Activated T-helper 1 cell treated with anti-CD3 and anti-CD28 coated beads, Interleukin-2, amount 50 U/mL, for 16 hours (primary cell): ENCODE measurements at regions not wholly inside any gene's neighbourhood (a gene's known extent, or its start where the extent isn't known, plus 50 kb on each side); places are given as distances from the start of the nearest gene placed in this dataset.
"Not testable (repeated sequence)": the region's sequence is repeated elsewhere in the genome, so short reads cannot be mapped to it uniquely, and the experiment has no call there.

Experiments
- DNase-seq, 2 donors: peaks; one replicate each; pipeline ENCODE4 v3.0.0-alpha.2; 2020; ENCODE audit warnings: low read depth in 1 of 2, low spot score in 1 of 2

- not testable (repeated sequence) for DNase-seq
These were observed 885.9 kb upstream of the SPRY2 start for GRCh38 chr13:81226830-81227229.

GRCh38 chr13:81224209-81224833, 883.4 kb upstream of the SPRY2 start:
- DNase-seq: no peak

- no peak for DNase-seq
These were observed 882.9 kb upstream of the SPRY2 start for GRCh38 chr13:81223778-81224177.

DNA sequence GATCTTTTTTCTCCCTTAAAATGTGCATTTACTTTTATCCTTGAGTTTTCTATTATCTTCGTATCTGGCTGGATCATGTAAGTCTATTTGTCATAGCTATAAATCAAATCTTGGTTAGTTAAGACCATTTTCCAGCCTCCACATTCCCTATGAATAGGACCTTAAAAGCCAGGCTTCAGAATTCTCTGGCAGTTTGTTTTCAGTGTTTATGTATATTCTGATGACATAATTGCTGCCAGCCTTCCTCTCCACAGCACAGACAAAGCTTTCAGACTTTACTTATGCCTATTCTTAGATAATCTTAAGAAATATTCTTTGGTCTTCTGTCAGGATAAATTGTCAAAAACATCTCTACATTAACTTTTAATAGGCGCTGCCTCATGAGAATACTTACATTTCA, 870.8 kb upstream of the SPRY2 start:
- DNase-seq: no peak

DNA sequence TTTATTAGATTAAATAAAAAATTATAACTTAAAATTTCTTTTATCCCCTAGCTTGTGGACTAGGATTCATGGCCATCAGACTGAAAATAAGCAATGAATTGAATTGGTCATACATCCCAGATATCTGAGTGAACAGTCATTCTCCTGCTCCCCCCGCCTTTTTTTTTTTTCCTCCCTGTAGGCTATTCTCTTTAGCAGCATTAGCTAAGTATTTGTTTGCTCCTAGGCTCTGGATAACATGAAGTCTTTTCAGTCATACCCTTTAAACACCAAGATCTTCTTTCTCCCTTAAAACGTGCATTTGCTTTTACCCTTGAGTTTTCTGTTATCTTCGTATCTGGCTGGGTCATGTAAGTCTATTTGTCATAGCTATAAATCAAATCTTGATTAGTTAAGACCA, 866.7 kb upstream of the SPRY2 start:
- DNase-seq: no peak

- DNase-seq: no peak
These were observed 866.3 kb upstream of the SPRY2 start for GRCh38 chr13:81207231-81207630.

- no peak for DNase-seq
These were observed 862.9 kb upstream of the SPRY2 start for GRCh38 chr13:81203783-81204182.

DNA sequence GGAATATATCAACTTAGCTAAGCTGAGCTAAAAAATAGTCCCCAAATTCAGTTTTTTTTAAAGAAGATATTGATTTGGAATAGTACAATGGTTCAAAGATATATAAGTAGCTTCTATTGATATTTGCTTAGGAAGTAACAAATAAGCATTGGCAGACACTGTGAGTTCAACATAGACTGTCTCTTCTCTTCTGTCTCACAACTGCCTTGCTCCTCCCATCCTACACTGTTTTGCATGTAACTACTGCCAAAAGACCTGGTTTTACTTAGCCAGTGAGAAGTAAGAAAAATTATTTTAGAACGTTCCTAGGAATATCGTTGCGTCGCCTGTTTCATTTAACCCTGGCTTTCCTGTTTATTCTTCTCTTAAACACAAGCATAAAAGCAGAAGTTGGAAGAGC, 859.0 kb upstream of the SPRY2 start:
- no peak for DNase-seq

GRCh38 chr13:81197966-81198365, 857.0 kb upstream of the SPRY2 start:
- no peak for DNase-seq

DNA sequence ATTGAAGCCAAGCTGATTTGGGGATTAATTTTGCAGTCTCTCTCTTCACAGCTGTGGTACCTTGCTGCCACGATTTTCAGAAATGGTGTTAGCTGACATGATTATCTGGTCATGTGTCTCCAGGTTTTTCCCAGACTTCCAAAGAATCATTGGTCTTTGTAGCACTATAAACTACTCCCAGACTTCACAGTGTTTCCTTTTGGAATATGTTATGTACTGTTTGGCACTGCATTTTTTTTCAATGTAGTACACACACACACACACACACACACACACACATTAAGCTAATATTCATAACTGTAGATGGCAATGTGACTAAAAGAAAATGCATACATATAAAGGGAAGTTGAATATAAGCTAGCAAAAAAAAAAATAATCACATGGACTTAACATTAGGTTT, 856.6 kb upstream of the SPRY2 start:
- no peak for DNase-seq

DNA sequence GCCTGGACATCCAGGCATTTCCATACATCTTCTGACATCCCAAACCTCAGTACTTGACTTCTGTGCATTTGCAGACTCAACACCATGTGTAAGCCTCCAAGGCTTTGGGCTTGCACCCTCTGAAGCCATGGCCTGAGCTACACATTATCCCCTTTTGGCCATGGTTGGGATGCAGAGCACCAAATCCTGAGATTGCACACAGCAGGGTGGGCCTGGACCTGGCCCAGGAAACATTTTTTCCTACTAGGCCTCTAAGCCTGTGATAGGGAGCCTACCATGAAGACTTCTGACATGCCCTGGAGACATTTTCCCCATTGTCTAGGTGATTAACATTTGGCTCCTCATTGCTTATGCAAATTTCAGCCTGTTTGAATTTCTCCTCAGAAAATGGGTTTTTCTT, 853.4 kb upstream of the SPRY2 start:
- no peak for DNase-seq

DNA sequence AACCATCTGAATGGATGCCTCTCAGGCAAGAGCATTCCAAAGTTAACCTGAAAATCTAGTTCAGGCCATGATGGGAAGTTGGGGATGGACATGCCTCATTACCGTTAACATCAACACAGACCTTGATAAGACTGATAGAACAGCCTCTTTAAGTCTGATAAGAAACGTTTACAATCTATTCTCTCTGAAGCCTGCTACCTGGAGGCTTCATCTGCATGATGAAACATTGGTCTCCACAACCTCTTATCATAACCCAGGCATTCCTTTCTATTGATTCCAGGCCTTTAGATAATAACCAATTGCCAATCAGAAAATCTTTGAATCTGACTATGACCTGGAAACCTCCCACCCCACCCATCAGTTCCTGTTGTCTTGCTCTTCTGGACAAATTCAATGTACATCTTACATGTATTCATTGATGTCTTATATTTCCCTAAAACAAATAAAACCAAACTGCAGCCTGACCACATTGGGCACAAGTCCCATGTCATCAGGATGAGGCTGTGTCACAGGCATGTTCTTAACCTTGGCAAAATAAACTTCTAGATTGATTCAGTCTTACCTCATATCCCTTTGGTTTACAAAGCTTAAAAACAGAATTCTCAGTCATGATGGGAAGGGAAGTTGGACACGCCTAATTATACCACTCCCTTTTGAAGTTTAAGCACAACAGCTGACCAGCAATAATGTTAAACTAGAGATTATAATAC, 843.8 kb upstream of the SPRY2 start:
- DNase-seq: no peak

DNA sequence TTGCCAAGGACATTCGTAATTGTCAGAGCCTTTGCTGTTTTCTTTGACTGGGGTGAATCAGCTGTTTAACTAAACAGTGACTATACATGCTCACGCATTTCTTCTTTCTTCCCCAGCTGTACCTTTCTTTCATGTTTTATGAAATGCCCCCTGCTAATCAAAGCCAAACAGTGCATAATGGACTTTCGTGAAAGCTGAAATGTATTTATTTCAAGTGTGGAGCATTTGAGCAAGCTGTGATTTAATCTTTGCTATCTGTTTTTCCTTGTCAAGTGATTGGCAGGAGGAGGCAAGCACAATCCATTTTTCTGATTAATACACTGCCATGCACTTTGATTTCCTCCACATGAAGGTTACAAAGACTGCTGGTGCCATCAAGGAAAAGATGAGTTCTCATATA, 831.7 kb upstream of the SPRY2 start:
- no peak for DNase-seq

DNA sequence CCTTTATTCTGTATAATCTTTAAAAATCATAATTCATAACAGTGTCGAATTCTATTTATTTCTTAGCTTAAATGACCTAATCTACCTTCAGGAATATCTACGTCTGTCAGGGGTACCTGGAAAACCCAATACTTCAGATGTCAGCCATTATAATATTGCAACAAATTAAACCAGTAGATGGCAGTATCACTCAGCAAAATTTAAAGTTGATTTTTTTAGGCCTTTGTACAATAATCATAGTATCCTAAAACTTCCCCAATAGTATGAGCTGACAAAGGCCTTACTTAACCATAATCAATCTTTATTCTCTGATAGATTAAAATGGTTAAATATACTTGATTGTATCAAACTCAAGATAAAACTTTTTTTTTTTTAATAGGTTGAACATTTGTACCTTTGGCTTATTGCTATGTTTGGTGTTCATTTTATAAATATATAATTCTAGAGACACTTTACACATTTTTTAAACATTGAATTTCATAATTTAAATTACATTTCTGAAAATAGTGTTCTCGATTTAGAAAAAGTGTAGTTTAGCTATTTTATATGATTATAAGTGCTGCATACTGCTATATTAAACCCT, 830.2 kb upstream of the SPRY2 start:
- no peak for DNase-seq

DNA sequence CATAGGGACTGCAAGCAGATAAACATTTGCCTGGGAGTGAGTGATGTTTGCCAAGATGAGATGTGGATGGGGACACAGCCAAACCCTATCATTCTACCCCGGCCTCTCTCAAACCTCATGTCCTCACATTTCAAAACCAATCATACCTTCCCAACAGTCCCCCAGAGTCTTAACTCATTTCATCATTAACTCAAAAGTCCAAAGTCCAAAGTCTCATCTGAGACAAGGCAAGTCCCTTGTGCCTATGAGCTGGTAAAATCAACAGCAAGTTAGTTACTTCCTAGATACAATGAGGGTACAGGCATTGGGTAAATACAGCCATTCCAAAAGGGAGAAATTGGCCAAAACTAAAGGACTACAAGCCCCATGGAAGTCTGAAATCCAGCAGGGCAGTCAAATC, 822.9 kb upstream of the SPRY2 start:
- not testable (repeated sequence) for DNase-seq

- no peak for DNase-seq
These were observed 812.6 kb upstream of the SPRY2 start for GRCh38 chr13:81153478-81153877.

DNA sequence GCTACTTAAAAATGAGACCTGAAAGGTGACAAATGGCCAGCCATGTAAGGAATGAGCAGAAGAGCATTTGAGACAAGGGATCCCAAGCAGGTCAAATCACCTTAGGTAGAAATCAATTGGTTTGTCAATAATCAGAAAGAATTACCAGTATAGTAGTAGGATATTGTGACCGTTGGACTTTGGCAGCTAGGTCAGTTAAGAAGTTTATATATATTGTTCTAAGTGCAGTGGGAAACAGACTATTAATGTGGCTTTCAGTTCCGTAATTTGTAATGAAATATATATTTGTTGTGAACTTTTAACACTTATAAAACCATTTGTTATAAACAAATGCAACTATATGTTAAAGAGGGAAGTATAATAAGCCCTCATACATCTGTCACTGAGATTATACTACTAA, 807.9 kb upstream of the SPRY2 start:
- no peak for DNase-seq

DNA sequence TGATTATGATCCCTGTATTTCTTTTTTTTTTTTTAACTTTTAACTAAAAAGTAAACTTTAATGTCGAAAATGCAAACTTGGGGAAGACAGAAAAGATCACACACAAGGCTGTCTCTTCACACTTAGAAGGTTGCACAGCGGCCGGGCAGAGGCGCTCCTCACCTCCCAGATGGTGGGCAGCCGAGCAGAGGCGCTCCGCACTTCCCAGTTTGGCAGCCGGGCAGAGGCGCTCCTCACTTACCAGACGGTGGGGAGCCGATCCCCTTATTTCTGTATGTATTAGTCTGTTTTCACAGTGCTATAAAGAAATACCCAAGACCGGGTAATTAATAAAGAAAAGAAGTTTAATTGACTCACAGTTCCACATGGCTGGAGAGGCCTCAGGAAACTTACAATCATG, 805.6 kb upstream of the SPRY2 start:
- not testable (repeated sequence) for DNase-seq

- DNase-seq: no peak
These were observed 801.5 kb upstream of the SPRY2 start for GRCh38 chr13:81142306-81142999.

DNA sequence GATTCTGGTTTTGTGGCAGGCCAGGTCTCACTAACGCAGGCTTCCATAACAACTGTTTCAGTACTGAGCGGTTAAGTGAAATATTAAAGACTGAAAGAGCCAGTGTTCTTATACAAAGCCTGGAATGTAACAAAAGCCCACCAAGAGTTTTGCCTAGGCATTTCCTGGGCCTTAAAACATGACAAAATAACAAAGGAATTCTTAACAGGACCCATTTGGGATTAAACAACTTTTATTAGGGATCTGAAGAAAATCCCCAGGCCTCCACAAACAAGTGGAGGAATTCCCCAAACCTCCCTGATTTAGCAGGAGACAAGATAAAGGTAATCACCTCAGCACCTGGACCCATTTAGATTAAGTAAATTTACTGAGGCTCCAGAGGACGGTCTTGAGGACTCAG, 799.7 kb upstream of the SPRY2 start:
- no peak for DNase-seq

- no peak for DNase-seq
These were observed 799.1 kb upstream of the SPRY2 start for GRCh38 chr13:81139987-81140386.

GRCh38 chr13:81138353-81138980, 797.5 kb upstream of the SPRY2 start:
- no peak for DNase-seq
